ENCODE measurements at regions not wholly inside any gene's neighbourhood (a gene's known extent, or its start where the extent isn't known, plus 50 kb on each side); places are given as distances from the start of the nearest gene placed in this dataset.

- TF ChIP-seq POU2F2 (IDR thresholded peaks at IDR 0.05; ENCODE audit: low read depth, low read length): no peak
- FAIRE-seq (no peak), DNase-seq (ENCODE audit: insufficient read length, low spot score) (no peak)
These were observed 230.2 kb upstream of the FOXQ1 start for GRCh38 chr6:1081551-1082284.

- DNase-seq (ENCODE audit: insufficient read length, low spot score): no peak
- no peak for TF ChIP-seq POU2F2 (IDR thresholded peaks at IDR 0.05; ENCODE audit: low read depth, low read length)
- TF ChIP-seq POLR2AphosphoS5 (IDR thresholded peaks at IDR 0.05; ENCODE audit: low read depth, low read length): no peak
- no peak for TF ChIP-seq SPI1 (IDR thresholded peaks at IDR 0.05; ENCODE audit: low read depth, low read length)
- no peak for TF ChIP-seq TAF1 (IDR thresholded peaks at IDR 0.05; ENCODE audit: low read depth, low read length)
- TF ChIP-seq PAX5 (IDR thresholded peaks at IDR 0.05; ENCODE audit: insufficient read depth, low read length, severe bottlenecking): no peak
- TF ChIP-seq POLR2A (IDR thresholded peaks at IDR 0.05; ENCODE audit: low read depth, low read length): no peak
- no peak for FAIRE-seq
These were observed 231.2 kb upstream of the FOXQ1 start for GRCh38 chr6:1080453-1081337.

- TF ChIP-seq TAF1 (IDR thresholded peaks at IDR 0.05; ENCODE audit: low read depth, low read length) (no peak), PAX5 (IDR thresholded peaks at IDR 0.05; ENCODE audit: insufficient read depth, low read length, severe bottlenecking) (no peak), SPI1 (IDR thresholded peaks at IDR 0.05; ENCODE audit: low read depth, low read length) (no peak), POU2F2 (IDR thresholded peaks at IDR 0.05; ENCODE audit: low read depth, low read length) (no peak), POLR2A (IDR thresholded peaks at IDR 0.05; ENCODE audit: low read depth, low read length) (no peak), POLR2AphosphoS5 (IDR thresholded peaks at IDR 0.05; ENCODE audit: low read depth, low read length) (no peak)
- FAIRE-seq (no peak), DNase-seq (ENCODE audit: insufficient read length, low spot score) (no peak)
These were observed 232.4 kb upstream of the FOXQ1 start for GRCh38 chr6:1079525-1079924.

GRCh38 chr6:1077478-1078416 is 234.2 kb upstream of the FOXQ1 start:
- DNase-seq (ENCODE audit: insufficient read length, low spot score): no peak
- TF ChIP-seq POU2F2 (IDR thresholded peaks at IDR 0.05; ENCODE audit: low read depth, low read length) (no peak), TAF1 (IDR thresholded peaks at IDR 0.05; ENCODE audit: low read depth, low read length) (no peak), POLR2AphosphoS5 (IDR thresholded peaks at IDR 0.05; ENCODE audit: low read depth, low read length) (no peak), SPI1 (IDR thresholded peaks at IDR 0.05; ENCODE audit: low read depth, low read length) (no peak), POLR2A (IDR thresholded peaks at IDR 0.05; ENCODE audit: low read depth, low read length) (no peak), PAX5 (IDR thresholded peaks at IDR 0.05; ENCODE audit: insufficient read depth, low read length, severe bottlenecking) (no peak)
- FAIRE-seq: no peak

- no peak for TF ChIP-seq POLR2AphosphoS5 (IDR thresholded peaks at IDR 0.05; ENCODE audit: low read depth, low read length)
- TF ChIP-seq TAF1 (IDR thresholded peaks at IDR 0.05; ENCODE audit: low read depth, low read length): no peak
- no peak for TF ChIP-seq POU2F2 (IDR thresholded peaks at IDR 0.05; ENCODE audit: low read depth, low read length)
- no peak for TF ChIP-seq PAX5 (IDR thresholded peaks at IDR 0.05; ENCODE audit: insufficient read depth, low read length, severe bottlenecking)
- no peak for TF ChIP-seq SPI1 (IDR thresholded peaks at IDR 0.05; ENCODE audit: low read depth, low read length)
- TF ChIP-seq POLR2A (IDR thresholded peaks at IDR 0.05; ENCODE audit: low read depth, low read length): no peak
- FAIRE-seq: no peak
- DNase-seq (ENCODE audit: insufficient read length, low spot score): no peak
These were observed 235.1 kb upstream of the FOXQ1 start for GRCh38 chr6:1076531-1077459.

GRCh38 chr6:1075880-1076279 is 236.0 kb upstream of the FOXQ1 start:
- FAIRE-seq (no peak), DNase-seq (ENCODE audit: insufficient read length, low spot score) (no peak)
- no peak for TF ChIP-seq POLR2A (IDR thresholded peaks at IDR 0.05; ENCODE audit: low read depth, low read length)

- no peak for TF ChIP-seq POU2F2 (IDR thresholded peaks at IDR 0.05; ENCODE audit: low read depth, low read length)
- TF ChIP-seq POLR2A (IDR thresholded peaks at IDR 0.05; ENCODE audit: low read depth, low read length): no peak
- no peak for TF ChIP-seq POLR2AphosphoS5 (IDR thresholded peaks at IDR 0.05; ENCODE audit: low read depth, low read length)
- TF ChIP-seq SPI1 (IDR thresholded peaks at IDR 0.05; ENCODE audit: low read depth, low read length): no peak
- no peak for TF ChIP-seq PAX5 (IDR thresholded peaks at IDR 0.05; ENCODE audit: insufficient read depth, low read length, severe bottlenecking)
- no peak for TF ChIP-seq TAF1 (IDR thresholded peaks at IDR 0.05; ENCODE audit: low read depth, low read length)
- FAIRE-seq: no peak
- DNase-seq (ENCODE audit: insufficient read length, low spot score): no peak
These were observed 236.5 kb upstream of the FOXQ1 start for GRCh38 chr6:1075444-1075843.

- no peak for DNase-seq (ENCODE audit: insufficient read length, low spot score)
- FAIRE-seq: no peak
- TF ChIP-seq PAX5 (IDR thresholded peaks at IDR 0.05; ENCODE audit: insufficient read depth, low read length, severe bottlenecking) (no peak), TAF1 (IDR thresholded peaks at IDR 0.05; ENCODE audit: low read depth, low read length) (no peak), SPI1 (IDR thresholded peaks at IDR 0.05; ENCODE audit: low read depth, low read length) (no peak), POLR2A (IDR thresholded peaks at IDR 0.05; ENCODE audit: low read depth, low read length) (no peak), POLR2AphosphoS5 (IDR thresholded peaks at IDR 0.05; ENCODE audit: low read depth, low read length) (no peak), POU2F2 (IDR thresholded peaks at IDR 0.05; ENCODE audit: low read depth, low read length) (no peak)
These were observed 241.8 kb upstream of the FOXQ1 start for GRCh38 chr6:1070085-1070521.
